Panc1 (cell line): ENCODE measurements at regions not wholly inside any gene's neighbourhood (a gene's known extent, or its start where the extent isn't known, plus 50 kb on each side); places are given as distances from the start of the nearest gene placed in this dataset.

Source experiments
- ATAC-seq: fragments of 200-7000 bp; cut with Tn5 transposase; 2 replicates; pipeline ENCODE4 v1.9.1; 2020; ENCODE audit warnings: mild to moderate bottlenecking, moderate library complexity
- BruUV-seq: library from RNA; stranded (reverse); fragments of 400-500 nt; replicated peaks from 2 replicates; lab custom pipeline; 2021; lab: Mats Ljungman, UMichigan
- CTCF ChIA-PET: fragments of 300-600 bp; sonication (Branson Sonifier 250); formaldehyde crosslinking; loops from one replicate; lab custom pipeline; 2022; ENCODE audit warnings: antibody characterized with exemption; lab: Charles Lee
- POLR2A ChIA-PET: fragments of 300-600 bp; sonication (Branson Sonifier 250); formaldehyde crosslinking; loops from one replicate; lab custom pipeline; 2022; ENCODE audit warnings: antibody characterized with exemption; lab: Charles Lee
- DNase-seq: peaks from one replicate; pipeline ENCODE4 v3.0.0-alpha.2; 2010; ENCODE audit warnings: low read depth, low spot score
- H3K27ac ChIP-seq: 2 replicates; pipeline ENCODE4 v1.5.1; 2011; ENCODE audit warnings: mild to moderate bottlenecking, low read length, inconsistent platforms
- H3K27me3 ChIP-seq: fragments of 200-500 bp; sonication (Bioruptor generic); 2 replicates; pipeline ENCODE4 v1.6.0; 2014; ENCODE audit warnings: low read length, inconsistent platforms; ENCODE audit not compliant: control insufficient read depth, insufficient read depth
- H3K36me3 ChIP-seq: fragments of 200-500 bp; sonication (Bioruptor generic); 2 replicates; pipeline ENCODE4 v1.5.1; 2014; ENCODE audit warnings: inconsistent platforms, mild to moderate bottlenecking, low read length, moderate library complexity; ENCODE audit not compliant: control insufficient read depth, insufficient read depth
- H3K4me1 ChIP-seq: 2 replicates; pipeline ENCODE4 v1.5.1; 2011; ENCODE audit warnings: inconsistent platforms, mild to moderate bottlenecking, low read length, moderate library complexity; ENCODE audit not compliant: control insufficient read depth, insufficient read depth
- H3K4me3 ChIP-seq, 2 experiments: 2 replicates each; pipeline ENCODE4 v1.5.1; 2011 to 2012; ENCODE audit warnings: low read depth in 2 of 2, low read length in 2 of 2, mild to moderate bottlenecking in 2 of 2, inconsistent platforms in 1 of 2, moderate library complexity in 1 of 2
- H3K9me3 ChIP-seq: fragments of 200-500 bp; sonication (Bioruptor generic); 2 replicates; pipeline ENCODE4 v1.5.1; 2014; ENCODE audit warnings: low read depth, mild to moderate bottlenecking, inconsistent platforms, low read length, moderate library complexity; ENCODE audit not compliant: control insufficient read depth, insufficient read depth
- POLR2AphosphoS5 ChIP-seq: IDR thresholded peaks from 2 replicates; pipeline ENCODE4 v1.6.1; 2012; ENCODE audit warnings: mild to moderate bottlenecking, low read depth, low read length, moderate library complexity
- SIN3A ChIP-seq: IDR thresholded peaks from 2 replicates; pipeline ENCODE4 v1.6.1; 2012; ENCODE audit warnings: low read depth, mild to moderate bottlenecking, low read length, moderate library complexity, borderline replicate concordance; ENCODE audit not compliant: insufficient read depth
- TCF7L2 ChIP-seq: IDR thresholded peaks from 2 replicates; pipeline ENCODE4 v1.6.1; 2011; ENCODE audit warnings: mild to moderate bottlenecking, low read depth, low read length, inconsistent platforms
- in situ Hi-C: cut with HindIII; loops from 2 replicates; pipeline ENCODE4 v1.10.0; 2016; ENCODE audit warnings: low sequenced_read_pairs, low pct_unique_long_range_greater_than_20kb
- intact Hi-C: fragments of 100-400 bp; cut with micrococcal nuclease; formaldehyde crosslinking; loops from one replicate; pipeline ENCODE4 v1.10.0; 2022; ENCODE audit not compliant: unreplicated experiment
- TF ChIP-seq, protein P1 (sequence below), 2 experiments: IDR thresholded peaks; 2 replicates each; pipeline ENCODE4 v1.6.1; 2011 to 2012; ENCODE audit warnings: low read depth in 2 of 2, control low read depth in 1 of 2, low read length in 1 of 2, mild to moderate bottlenecking in 1 of 2, moderate library complexity in 1 of 2; ENCODE audit not compliant: insufficient read depth in 1 of 2
- TF ChIP-seq, protein P2 (sequence below): fragments of 450-650 bp; IDR thresholded peaks from 2 replicates; pipeline ENCODE4 v1.5.1; 2017; ENCODE audit warnings: mild to moderate bottlenecking

DNA sequence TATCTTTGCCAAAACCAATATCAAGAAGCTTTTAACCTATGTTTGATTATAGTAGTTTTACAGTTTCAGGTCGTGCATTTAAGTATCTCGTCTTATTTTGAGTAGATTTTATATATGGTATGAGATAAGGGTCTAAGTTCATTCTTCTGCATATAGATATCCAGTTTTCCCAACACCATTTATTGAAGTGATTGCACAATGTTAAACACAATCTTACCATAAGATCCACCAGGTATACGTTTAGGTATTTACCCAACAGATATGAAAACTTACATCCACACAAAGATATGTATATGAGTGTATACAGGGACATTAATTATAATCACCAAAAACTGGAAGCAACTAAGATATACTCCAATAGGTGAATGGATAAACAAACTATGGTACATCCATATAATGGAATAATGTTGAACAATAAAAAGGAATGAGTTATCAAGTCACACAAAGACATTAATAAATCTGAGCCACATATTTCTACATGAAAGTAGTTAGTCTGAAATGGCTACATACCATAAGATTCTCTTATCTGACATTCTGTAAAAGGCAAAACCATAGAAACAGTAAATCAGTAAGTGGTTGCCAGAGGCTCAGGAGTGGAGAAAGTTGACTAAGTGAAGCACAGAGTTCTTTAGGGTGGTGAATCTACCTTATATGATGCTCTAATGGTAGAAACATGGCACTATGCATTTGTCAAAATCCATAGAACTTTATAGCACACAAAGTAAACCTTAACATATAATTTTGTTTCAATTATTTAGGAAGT is 222.6 kb downstream of the NUAK1 start:
- no peaks in the 10 kb centered on the region for H3K36me3 ChIP-seq
- no peaks in the 10 kb centered on the region for H3K9me3 ChIP-seq
- TF ChIP-seq POLR2AphosphoS5 (no peak), SIN3A (no peak), TCF7L2 (no peak)
- TF ChIP-seq, protein P1, sequence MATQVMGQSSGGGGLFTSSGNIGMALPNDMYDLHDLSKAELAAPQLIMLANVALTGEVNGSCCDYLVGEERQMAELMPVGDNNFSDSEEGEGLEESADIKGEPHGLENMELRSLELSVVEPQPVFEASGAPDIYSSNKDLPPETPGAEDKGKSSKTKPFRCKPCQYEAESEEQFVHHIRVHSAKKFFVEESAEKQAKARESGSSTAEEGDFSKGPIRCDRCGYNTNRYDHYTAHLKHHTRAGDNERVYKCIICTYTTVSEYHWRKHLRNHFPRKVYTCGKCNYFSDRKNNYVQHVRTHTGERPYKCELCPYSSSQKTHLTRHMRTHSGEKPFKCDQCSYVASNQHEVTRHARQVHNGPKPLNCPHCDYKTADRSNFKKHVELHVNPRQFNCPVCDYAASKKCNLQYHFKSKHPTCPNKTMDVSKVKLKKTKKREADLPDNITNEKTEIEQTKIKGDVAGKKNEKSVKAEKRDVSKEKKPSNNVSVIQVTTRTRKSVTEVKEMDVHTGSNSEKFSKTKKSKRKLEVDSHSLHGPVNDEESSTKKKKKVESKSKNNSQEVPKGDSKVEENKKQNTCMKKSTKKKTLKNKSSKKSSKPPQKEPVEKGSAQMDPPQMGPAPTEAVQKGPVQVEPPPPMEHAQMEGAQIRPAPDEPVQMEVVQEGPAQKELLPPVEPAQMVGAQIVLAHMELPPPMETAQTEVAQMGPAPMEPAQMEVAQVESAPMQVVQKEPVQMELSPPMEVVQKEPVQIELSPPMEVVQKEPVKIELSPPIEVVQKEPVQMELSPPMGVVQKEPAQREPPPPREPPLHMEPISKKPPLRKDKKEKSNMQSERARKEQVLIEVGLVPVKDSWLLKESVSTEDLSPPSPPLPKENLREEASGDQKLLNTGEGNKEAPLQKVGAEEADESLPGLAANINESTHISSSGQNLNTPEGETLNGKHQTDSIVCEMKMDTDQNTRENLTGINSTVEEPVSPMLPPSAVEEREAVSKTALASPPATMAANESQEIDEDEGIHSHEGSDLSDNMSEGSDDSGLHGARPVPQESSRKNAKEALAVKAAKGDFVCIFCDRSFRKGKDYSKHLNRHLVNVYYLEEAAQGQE (IDR thresholded peaks at IDR 0.05; ENCODE audit: insufficient read depth in 1 of 2, low read depth in 2 of 2, low read length in 1 of 2), result no peak
- TF ChIP-seq, protein P2, sequence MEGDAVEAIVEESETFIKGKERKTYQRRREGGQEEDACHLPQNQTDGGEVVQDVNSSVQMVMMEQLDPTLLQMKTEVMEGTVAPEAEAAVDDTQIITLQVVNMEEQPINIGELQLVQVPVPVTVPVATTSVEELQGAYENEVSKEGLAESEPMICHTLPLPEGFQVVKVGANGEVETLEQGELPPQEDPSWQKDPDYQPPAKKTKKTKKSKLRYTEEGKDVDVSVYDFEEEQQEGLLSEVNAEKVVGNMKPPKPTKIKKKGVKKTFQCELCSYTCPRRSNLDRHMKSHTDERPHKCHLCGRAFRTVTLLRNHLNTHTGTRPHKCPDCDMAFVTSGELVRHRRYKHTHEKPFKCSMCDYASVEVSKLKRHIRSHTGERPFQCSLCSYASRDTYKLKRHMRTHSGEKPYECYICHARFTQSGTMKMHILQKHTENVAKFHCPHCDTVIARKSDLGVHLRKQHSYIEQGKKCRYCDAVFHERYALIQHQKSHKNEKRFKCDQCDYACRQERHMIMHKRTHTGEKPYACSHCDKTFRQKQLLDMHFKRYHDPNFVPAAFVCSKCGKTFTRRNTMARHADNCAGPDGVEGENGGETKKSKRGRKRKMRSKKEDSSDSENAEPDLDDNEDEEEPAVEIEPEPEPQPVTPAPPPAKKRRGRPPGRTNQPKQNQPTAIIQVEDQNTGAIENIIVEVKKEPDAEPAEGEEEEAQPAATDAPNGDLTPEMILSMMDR, result no peak
- in situ Hi-C loops, result no loop called here
- no peaks in the 10 kb centered on the region for H3K27me3 ChIP-seq
- no peaks in the 10 kb centered on the region for H3K4me1 ChIP-seq
- intact Hi-C loops, result no loop called here
- H3K27ac ChIP-seq, result no peak overlapping the region
- CTCF ChIA-PET, result no interaction called here
- BruUV-seq, result no TSS peak
- DNase-seq, result no peak
- ATAC-seq, result no peak
- POLR2A ChIA-PET, result no interaction called here
- no peak overlapping the region for H3K4me3 ChIP-seq

DNA sequence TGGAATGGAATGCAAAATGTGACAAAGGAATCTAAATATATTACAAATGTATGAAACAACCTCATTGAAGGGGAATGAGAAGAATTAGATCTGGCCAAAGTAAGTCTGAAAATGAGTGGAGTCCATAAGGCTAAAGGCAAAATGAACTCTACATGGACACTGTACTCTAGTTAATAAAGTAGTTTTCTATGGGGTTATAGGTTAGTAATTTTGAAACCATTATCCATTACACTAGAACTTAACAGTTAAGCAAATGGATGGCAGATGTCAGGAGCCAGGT is 222.1 kb downstream of the NUAK1 start:
- DNase-seq (no peak), ATAC-seq (no peak)
- CTCF ChIA-PET, result no interaction called here
- Histone ChIP-seq H3K9me3 (no peaks in the 10 kb centered on the region), H3K4me3 (no peak overlapping the region), H3K27ac (no peak overlapping the region), H3K27me3 (no peaks in the 10 kb centered on the region), H3K4me1 (no peaks in the 10 kb centered on the region), H3K36me3 (no peaks in the 10 kb centered on the region)
- TF ChIP-seq TCF7L2, result no peak
- no peak for TF ChIP-seq POLR2AphosphoS5
- TF ChIP-seq, protein P2, result no peak
- TF ChIP-seq SIN3A, result no peak
- TF ChIP-seq, protein P1 (IDR thresholded peaks at IDR 0.05; ENCODE audit: insufficient read depth in 1 of 2, low read depth in 2 of 2, low read length in 1 of 2), result no peak
- intact Hi-C loops (no loop called here), in situ Hi-C loops (no loop called here)
- no TSS peak for BruUV-seq
- POLR2A ChIA-PET, result no interaction called here
